Mesenchymal stem cell (in vitro differentiated cells and primary cell): ENCODE measurements at regions not wholly inside any gene's neighbourhood (a gene's known extent, or its start where the extent isn't known, plus 50 kb on each side); places are given as distances from the start of the nearest gene placed in this dataset.

Source experiments
- DNase-seq: peaks from one replicate; pipeline ENCODE4 v3.0.0-alpha.2; 2013
- H2AFZ ChIP-seq: one replicate; pipeline ENCODE4 v1.6.1; 2013; ENCODE audit warnings: low read depth, mild to moderate bottlenecking, control low read depth, inconsistent platforms, low read length, moderate library complexity
- H2AK5ac ChIP-seq: 2 replicates; pipeline ENCODE4 v1.6.1; 2013; ENCODE audit warnings: low read length, moderate library complexity, mild to moderate bottlenecking, inconsistent platforms; ENCODE audit not compliant: severe bottlenecking
- H2BK120ac ChIP-seq: one replicate; pipeline ENCODE4 v1.6.1; 2013; ENCODE audit warnings: low read depth, mild to moderate bottlenecking, inconsistent platforms, low read length, moderate library complexity
- H2BK12ac ChIP-seq, 2 experiments: one replicate each; pipeline ENCODE4 v1.6.1; 2013; ENCODE audit warnings: inconsistent platforms in 2 of 2, low read length in 2 of 2, mild to moderate bottlenecking in 2 of 2, moderate library complexity in 2 of 2, control low read depth in 1 of 2
- H2BK15ac ChIP-seq: one replicate; pipeline ENCODE4 v1.6.1; 2013; ENCODE audit warnings: mild to moderate bottlenecking, low read depth, inconsistent platforms; ENCODE audit not compliant: poor library complexity, severe bottlenecking
- H2BK5ac ChIP-seq: 2 replicates; pipeline ENCODE4 v1.6.1; 2013; ENCODE audit warnings: low read depth, mild to moderate bottlenecking, low read length, control low read depth, inconsistent platforms; ENCODE audit not compliant: poor library complexity, severe bottlenecking
- H3K14ac ChIP-seq, 2 experiments: one replicate each; pipeline ENCODE4 v1.6.1; 2013; ENCODE audit warnings: inconsistent platforms in 2 of 2, low read length in 2 of 2, control low read depth in 1 of 2, mild to moderate bottlenecking in 1 of 2, moderate library complexity in 1 of 2
- H3K18ac ChIP-seq, 2 experiments: one replicate each; pipeline ENCODE4 v1.6.1; 2013; ENCODE audit warnings: inconsistent platforms in 2 of 2, low read length in 2 of 2, control low read depth in 1 of 2, low read depth in 1 of 2, mild to moderate bottlenecking in 1 of 2
- H3K23ac ChIP-seq, 2 experiments: one replicate each; pipeline ENCODE4 v1.6.1; 2013; ENCODE audit warnings: inconsistent platforms in 2 of 2, low read length in 2 of 2, mild to moderate bottlenecking in 2 of 2, moderate library complexity in 2 of 2, control low read depth in 1 of 2
- H3K27ac ChIP-seq: 2 replicates; pipeline ENCODE4 v1.5.1; 2013; ENCODE audit warnings: mild to moderate bottlenecking, moderate library complexity, low read length, control low read depth, inconsistent platforms; ENCODE audit not compliant: poor library complexity, severe bottlenecking
- H3K27me3 ChIP-seq, 2 experiments: 2 replicates each; pipeline versions ENCODE4 v1.6.1 to v1.7.0; 2013; ENCODE audit warnings: low read length in 2 of 2, mild to moderate bottlenecking in 2 of 2, moderate library complexity in 2 of 2, control low read depth in 1 of 2, inconsistent platforms in 1 of 2; ENCODE audit not compliant: control insufficient read depth in 1 of 2, insufficient read depth in 1 of 2
- H3K36me3 ChIP-seq, 2 experiments: 2 replicates each; pipeline versions ENCODE4 v1.6.1 to v1.7.0; 2013; ENCODE audit warnings: low read length in 2 of 2, control low read depth in 1 of 2, inconsistent platforms in 1 of 2, low read depth in 1 of 2, mild to moderate bottlenecking in 1 of 2; ENCODE audit not compliant: insufficient read depth in 2 of 2, control insufficient read depth in 1 of 2
- H3K4ac ChIP-seq, 2 experiments: one replicate each; pipeline ENCODE4 v1.6.1; 2013; ENCODE audit warnings: inconsistent platforms in 2 of 2, low read length in 2 of 2, mild to moderate bottlenecking in 2 of 2, moderate library complexity in 2 of 2, control low read depth in 1 of 2, low read depth in 1 of 2
- H3K4me1 ChIP-seq: 2 replicates; pipeline ENCODE4 v1.6.1; 2013; ENCODE audit warnings: low read depth, low read length, control low read depth; ENCODE audit not compliant: control insufficient read depth, insufficient read depth
- H3K4me2 ChIP-seq: 2 replicates; pipeline ENCODE4 v1.6.1; 2013; ENCODE audit warnings: low read length, mild to moderate bottlenecking, inconsistent platforms; ENCODE audit not compliant: poor library complexity, severe bottlenecking
- H3K4me3 ChIP-seq, 2 experiments: 2 replicates each; pipeline versions ENCODE4 v1.5.1 to v1.7.0; 2013; ENCODE audit warnings: low read length in 2 of 2, mild to moderate bottlenecking in 2 of 2, control low read depth in 1 of 2, low read depth in 1 of 2; ENCODE audit not compliant: insufficient read depth in 1 of 2
- H3K79me1 ChIP-seq: replicated peaks from 2 replicates; pipeline ENCODE4 v1.6.1; 2013; ENCODE audit warnings: mild to moderate bottlenecking, control low read depth, low read length, inconsistent platforms; ENCODE audit not compliant: poor library complexity, severe bottlenecking
- H3K9ac ChIP-seq: 2 replicates; pipeline ENCODE4 v1.7.0; 2013; ENCODE audit warnings: mild to moderate bottlenecking, low read length, moderate library complexity
- H3K9me3 ChIP-seq: 2 replicates; pipeline ENCODE4 v1.7.0; 2013; ENCODE audit warnings: mild to moderate bottlenecking, low read length; ENCODE audit not compliant: control insufficient read depth
- H4K8ac ChIP-seq: one replicate; pipeline ENCODE4 v1.6.1; 2013; ENCODE audit warnings: inconsistent platforms, mild to moderate bottlenecking, low read length, moderate library complexity
- H4K91ac ChIP-seq: one replicate; pipeline ENCODE4 v1.6.1; 2013; ENCODE audit warnings: mild to moderate bottlenecking, low read length, inconsistent platforms
- WGBS: methylation state at CpG from one replicate; pipeline ENCODE4 v1.1.7; 2013; ENCODE audit warnings: mixed read lengths; 5-methylcytosine and 5-hydroxymethylcytosine counted together

DNA sequence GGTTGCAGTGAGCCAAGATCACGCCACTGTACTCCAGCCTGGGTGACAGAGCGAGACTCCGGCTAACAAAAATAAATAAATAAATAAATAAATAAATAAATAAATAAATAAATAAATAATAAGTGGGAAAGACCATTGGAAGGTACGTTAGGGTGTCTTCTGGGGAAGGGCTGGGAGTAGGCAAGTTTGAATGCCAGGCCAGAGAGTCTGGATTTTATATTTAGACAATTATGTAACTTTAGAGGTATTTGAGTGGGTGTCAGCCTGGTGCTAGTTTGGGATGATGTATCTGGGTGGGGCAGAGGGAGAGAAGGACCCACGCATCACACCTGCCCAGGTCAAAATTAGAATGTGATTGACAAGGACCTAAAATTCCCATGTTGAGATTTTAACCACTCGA lies 73.1 kb upstream of the PRNP start:
- no peak for DNase-seq
- Histone ChIP-seq H2BK12ac (no peak overlapping the region), H3K9ac (peak overlapping the region; percentile 2), H3K4ac (no peak overlapping the region), H4K8ac (no peak overlapping the region), H3K79me1 (no peaks in the 10 kb centered on the region), H2AFZ (no peak overlapping the region), H3K36me3 (no peaks in the 10 kb centered on the region), H3K4me1 (no peaks in the 10 kb centered on the region), H2BK5ac (no peak overlapping the region), H3K23ac (no peak overlapping the region), H3K9me3 (no peaks in the 10 kb centered on the region), H3K18ac (no peak overlapping the region), H2BK120ac (no peak overlapping the region), H3K14ac (no peak overlapping the region), H2BK15ac (no peak overlapping the region), H4K91ac (no peak overlapping the region), H3K27me3 (peaks cover 4 to 16% of the 10 kb centered on the region in 2 experiments), H3K4me2 (no peak overlapping the region), H3K4me3 (no peak overlapping the region), H3K27ac (no peak overlapping the region), H2AK5ac (no peak overlapping the region)
- 83% methylated on average over 3 of the region's 6 CpGs for WGBS

DNA sequence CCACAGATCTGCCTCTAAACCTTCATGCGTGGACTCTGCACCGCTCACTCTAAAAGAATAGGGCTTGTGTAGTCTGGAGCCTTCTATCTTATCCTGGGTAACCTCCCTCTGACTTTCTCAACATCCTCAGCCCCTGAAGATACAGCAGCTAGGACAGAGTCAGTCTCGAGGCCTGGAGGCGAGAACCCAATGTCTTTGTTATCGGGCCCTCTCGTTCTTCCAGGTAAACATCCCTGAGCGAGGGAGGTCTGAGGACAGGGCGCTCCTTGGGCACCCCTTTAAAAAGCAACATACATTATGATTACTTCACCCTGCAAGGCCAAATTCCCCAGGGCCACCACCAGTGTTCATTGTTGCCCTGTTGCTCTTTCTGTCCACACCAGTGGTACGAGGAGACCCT lies 75.4 kb upstream of the PRNP start:
- Histone ChIP-seq H3K36me3 (no peaks in the 10 kb centered on the region), H4K8ac (no peak overlapping the region), H3K27me3 (peaks cover 4 to 16% of the 10 kb centered on the region in 2 experiments), H3K27ac (no peak overlapping the region), H2BK15ac (no peak overlapping the region), H2AFZ (no peak overlapping the region), H3K9me3 (no peaks in the 10 kb centered on the region), H3K4me1 (no peaks in the 10 kb centered on the region), H3K4ac (no peak overlapping the region), H3K23ac (no peak overlapping the region), H2BK120ac (no peak overlapping the region), H2BK12ac (no peak overlapping the region), H3K4me3 (no peak overlapping the region), H3K18ac (no peak overlapping the region), H3K9ac (no peak overlapping the region), H4K91ac (no peak overlapping the region), H3K4me2 (no peak overlapping the region), H3K14ac (no peak overlapping the region), H3K79me1 (no peaks in the 10 kb centered on the region), H2AK5ac (no peak overlapping the region), H2BK5ac (no peak overlapping the region)
- DNase-seq = no peak
- 95% methylated on average over 9 of the region's 9 CpGs for WGBS

DNA sequence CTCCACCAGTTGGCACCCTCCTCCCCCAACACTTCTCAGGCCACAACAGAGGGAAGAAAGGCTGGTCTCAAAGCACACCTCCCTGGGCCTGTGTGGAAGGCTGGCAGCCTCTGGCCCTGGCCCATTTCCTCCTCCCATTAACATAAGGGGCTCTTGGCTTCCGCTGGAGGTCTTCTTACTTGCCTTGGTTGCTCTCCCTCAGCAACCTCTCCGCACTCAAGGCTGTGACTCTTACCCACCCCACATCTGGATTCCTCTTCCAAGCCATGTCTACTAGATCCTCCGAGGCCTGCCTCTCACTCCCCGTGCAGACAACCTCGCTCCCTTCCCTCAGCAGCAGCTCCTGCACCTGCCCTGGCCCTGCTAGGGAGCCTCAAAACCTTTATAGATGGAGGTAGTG lies 76.7 kb upstream of the PRNP start:
- no peaks in the 10 kb centered on the region for H3K9me3 ChIP-seq
- no peak overlapping the region for H2AK5ac ChIP-seq
- no peak overlapping the region for H3K27ac ChIP-seq
- no peak overlapping the region for H3K4me2 ChIP-seq
- no peaks in the 10 kb centered on the region for H3K79me1 ChIP-seq
- no peak overlapping the region for H3K9ac ChIP-seq
- H3K4me3 ChIP-seq = no peak overlapping the region
- H2AFZ ChIP-seq = no peak overlapping the region
- H2BK12ac ChIP-seq = no peak overlapping the region
- H3K4ac ChIP-seq = no peak overlapping the region
- no peak overlapping the region for H2BK5ac ChIP-seq
- H3K4me1 ChIP-seq = no peaks in the 10 kb centered on the region
- no peak overlapping the region for H3K23ac ChIP-seq
- no peak overlapping the region for H4K8ac ChIP-seq
- DNase-seq = no peak
- H3K36me3 ChIP-seq = no peaks in the 10 kb centered on the region
- peaks cover 4 to 16% of the 10 kb centered on the region in 2 experiments for H3K27me3 ChIP-seq
- 84% methylated on average over 3 of the region's 5 CpGs for WGBS
- H2BK120ac ChIP-seq = no peak overlapping the region
- H3K18ac ChIP-seq = no peak overlapping the region
- no peak overlapping the region for H3K14ac ChIP-seq
- H4K91ac ChIP-seq = no peak overlapping the region
- H2BK15ac ChIP-seq = no peak overlapping the region

DNA sequence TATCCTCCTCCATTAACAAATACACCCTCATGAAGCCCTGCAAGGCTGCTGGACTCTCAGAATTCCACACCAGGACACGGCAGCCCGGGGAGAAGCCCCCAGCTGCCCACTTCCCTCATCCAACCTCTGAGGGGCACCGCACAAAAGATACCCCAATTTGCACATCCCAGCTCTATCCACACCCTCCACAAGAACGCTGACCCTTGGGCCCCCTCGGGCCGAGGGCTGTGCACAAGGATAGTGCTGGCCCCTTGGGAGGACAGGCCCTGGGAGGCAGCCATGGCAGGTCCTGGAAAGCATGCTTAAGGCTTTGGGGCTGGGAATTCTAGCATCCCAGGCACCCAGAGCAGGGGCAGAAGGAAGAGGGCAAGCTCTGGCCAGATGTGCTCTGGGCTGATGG lies 77.4 kb upstream of the PRNP start:
- WGBS = 86% methylated on average over 6 of the region's 6 CpGs
- Histone ChIP-seq H3K36me3 (no peaks in the 10 kb centered on the region), H2BK12ac (no peak overlapping the region), H2BK120ac (no peak overlapping the region), H3K14ac (no peak overlapping the region), H3K18ac (no peak overlapping the region), H2BK15ac (no peak overlapping the region), H3K27me3 (peaks cover 4 to 20% of the 10 kb centered on the region in 2 experiments), H3K4me1 (no peaks in the 10 kb centered on the region), H4K91ac (no peak overlapping the region), H3K9me3 (no peaks in the 10 kb centered on the region), H2AFZ (no peak overlapping the region), H4K8ac (no peak overlapping the region), H2BK5ac (no peak overlapping the region), H3K9ac (no peak overlapping the region), H3K4me2 (no peak overlapping the region), H3K4me3 (no peak overlapping the region), H2AK5ac (no peak overlapping the region), H3K27ac (no peak overlapping the region), H3K23ac (no peak overlapping the region), H3K4ac (no peak overlapping the region), H3K79me1 (no peaks in the 10 kb centered on the region)
- no peak for DNase-seq
